HCT116 (cell line): ENCODE measurements at regions not wholly inside any gene's neighbourhood (a gene's known extent, or its start where the extent isn't known, plus 50 kb on each side); places are given as distances from the start of the nearest gene placed in this dataset.

Source experiments
- CTCF ChIP-seq, 3 experiments: fragments of 200-600 bp in 1 of 3; sonication (generic) in 1 of 3; IDR thresholded peaks in 2 of 3; conservative IDR thresholded peaks in 1 of 3; 2 replicates each; pipeline ENCODE4 v1.5.1; 2012 to 2017; ENCODE audit warnings: low read depth in 2 of 3, low read length in 2 of 3, antibody characterized with exemption in 1 of 3, borderline replicate concordance in 1 of 3, control low read depth in 1 of 3, mild to moderate bottlenecking in 1 of 3, mixed read lengths in 1 of 3, mixed run types in 1 of 3, moderate library complexity in 1 of 3; ENCODE audit not compliant: insufficient read depth in 1 of 3
- EZH2 ChIP-seq: fragments of 200-600 bp; sonication (generic); IDR thresholded peaks from 2 replicates; pipeline ENCODE4 v1.6.1; 2017; ENCODE audit warnings: antibody characterized with exemption, mixed run types
- EZH2phosphoT487 ChIP-seq: fragments of 200-600 bp; IDR thresholded peaks from 2 replicates; pipeline ENCODE4 v1.6.1; 2018; ENCODE audit warnings: antibody characterized with exemption, borderline replicate concordance
- MAX ChIP-seq: IDR thresholded peaks from 2 replicates; pipeline ENCODE4 v1.6.1; 2012
- POLR2A ChIP-seq: IDR thresholded peaks from 2 replicates; pipeline ENCODE4 v1.7.0; 2011; ENCODE audit warnings: borderline replicate concordance; ENCODE audit not compliant: insufficient read depth, insufficient read length; ENCODE audit errors: extremely low read depth
- POLR2AphosphoS5 ChIP-seq: IDR thresholded peaks from 2 replicates; pipeline ENCODE4 v1.6.1; 2011; ENCODE audit warnings: mild to moderate bottlenecking, low read depth, low read length, moderate library complexity
- SIN3A ChIP-seq: IDR thresholded peaks from 2 replicates; pipeline ENCODE4 v1.6.1; 2012; ENCODE audit warnings: low read depth
- SP1 ChIP-seq: IDR thresholded peaks from 2 replicates; pipeline ENCODE4 v1.6.1; 2012; ENCODE audit warnings: low read depth
- ZBTB33 ChIP-seq: IDR thresholded peaks from 2 replicates; pipeline ENCODE4 v1.6.1; 2011; ENCODE audit warnings: mild to moderate bottlenecking, low read length, moderate library complexity; ENCODE audit not compliant: insufficient replicate concordance; ENCODE audit errors: extremely low read depth
- ZFX ChIP-seq: fragments of 450-650 bp; IDR thresholded peaks from 2 replicates; pipeline ENCODE4 v1.6.1; 2017
- ZNF274 ChIP-seq: fragments of 200-500 bp; sonication (Bioruptor generic); IDR thresholded peaks from 2 replicates; pipeline ENCODE4 v1.6.1; 2014; ENCODE audit warnings: mild to moderate bottlenecking, low read depth, low read length, inconsistent platforms
- TF ChIP-seq, protein P1 (sequence below): IDR thresholded peaks from 2 replicates; pipeline ENCODE4 v1.6.1; 2012

DNA sequence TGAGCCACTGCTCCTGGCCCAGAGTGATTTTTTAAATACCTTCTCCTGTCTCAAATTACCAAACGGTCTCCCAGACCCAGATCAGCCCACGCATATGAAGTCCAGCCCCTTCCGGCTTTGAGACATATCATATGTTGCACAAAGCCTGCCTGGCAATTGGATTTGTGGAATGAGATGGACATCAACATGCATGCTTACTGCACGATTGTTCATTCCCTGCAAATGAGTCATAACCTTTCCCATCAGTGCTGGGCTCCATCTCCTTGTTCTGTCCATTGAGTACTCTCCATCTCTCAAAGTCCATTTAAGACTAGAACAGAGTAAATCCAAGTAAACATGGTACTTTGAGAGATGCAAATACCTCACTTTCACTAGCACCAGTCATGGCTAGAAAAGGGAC is 612.2 kb upstream of the USP24 start:
- TF ChIP-seq CTCF (IDR thresholded peaks at IDR 0.05 in 2 of 3, conservative IDR thresholded peaks at IDR 0.05 in 1 of 3; ENCODE audit: borderline replicate concordance in 1 of 3, insufficient read depth in 1 of 3, low read depth in 2 of 3, low read length in 2 of 3) (no peak), POLR2AphosphoS5 (no peak), EZH2phosphoT487 (no peak), POLR2A (no peak), SP1 (no peak), SIN3A (no peak), ZFX (no peak), MAX (no peak), EZH2 (no peak), ZNF274 (no peak), ZBTB33 (no peak)
- TF ChIP-seq, protein P1, sequence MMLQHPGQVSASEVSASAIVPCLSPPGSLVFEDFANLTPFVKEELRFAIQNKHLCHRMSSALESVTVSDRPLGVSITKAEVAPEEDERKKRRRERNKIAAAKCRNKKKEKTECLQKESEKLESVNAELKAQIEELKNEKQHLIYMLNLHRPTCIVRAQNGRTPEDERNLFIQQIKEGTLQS = no peak
